HT1080 (cell line): ENCODE measurements at regions not wholly inside any gene's neighbourhood (a gene's known extent, or its start where the extent isn't known, plus 50 kb on each side); places are given as distances from the start of the nearest gene placed in this dataset.
A peak's percentile ranks its signal among the peaks of the same experiment; 100 is the strongest.

Experiments used
- DNase-seq: peaks from one replicate; pipeline ENCODE4 v3.0.0-alpha.2; 2015; ENCODE audit warnings: low read depth

DNA sequence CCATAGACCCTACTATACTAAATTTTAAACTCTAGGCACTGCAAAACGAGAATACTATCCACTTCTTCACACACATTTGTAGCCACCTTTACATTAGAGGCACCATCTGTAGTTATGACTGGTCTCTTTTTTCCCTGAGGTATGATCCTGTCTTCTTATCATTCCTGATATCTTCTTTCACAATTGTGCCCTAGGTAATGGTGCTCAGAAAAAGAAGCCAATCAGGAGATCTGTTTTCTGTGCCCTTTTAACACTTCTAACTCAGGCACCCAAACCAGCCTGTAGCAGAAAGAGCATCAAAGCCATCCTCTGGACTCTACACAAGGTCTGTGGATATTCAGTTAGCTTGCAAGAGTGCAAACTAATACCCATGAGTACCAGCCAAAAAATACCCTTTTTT is 149.7 kb upstream of the SGK1 start:
- no peak for DNase-seq

DNA sequence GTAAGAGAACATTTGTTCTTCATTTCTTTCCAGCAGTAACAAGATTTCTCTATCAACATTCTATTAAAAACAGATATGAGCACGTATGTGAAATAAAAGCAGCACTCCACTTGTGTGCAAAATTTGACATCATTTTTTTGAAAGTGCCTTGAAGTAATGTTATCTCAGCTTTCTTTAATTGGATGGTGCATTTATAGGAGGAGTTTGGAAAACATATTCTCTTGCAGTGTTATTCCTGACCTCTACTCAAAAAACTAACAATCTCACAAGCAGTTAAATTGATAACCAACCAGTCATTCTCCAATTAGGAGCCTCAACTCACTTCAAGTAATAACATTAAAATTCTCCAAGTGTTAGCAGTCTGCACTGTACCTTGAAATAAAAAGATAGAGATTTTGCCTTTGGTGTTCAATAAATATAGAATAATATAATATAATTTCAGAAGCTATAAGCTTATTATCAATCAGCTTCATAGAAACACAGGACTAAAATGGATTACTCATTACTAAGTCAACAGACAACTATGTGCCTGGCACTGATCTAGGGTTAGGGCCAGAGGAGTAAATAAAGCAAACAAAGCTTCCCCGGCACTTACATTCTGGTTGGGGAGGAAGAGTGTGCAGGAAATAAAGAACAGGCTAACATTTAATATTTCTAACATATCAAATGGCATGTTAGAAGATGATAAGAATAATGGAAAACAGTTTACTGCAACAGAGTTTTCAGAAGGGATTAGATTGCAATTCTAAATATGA is 149.0 kb upstream of the SGK1 start:
- no peak for DNase-seq

DNA sequence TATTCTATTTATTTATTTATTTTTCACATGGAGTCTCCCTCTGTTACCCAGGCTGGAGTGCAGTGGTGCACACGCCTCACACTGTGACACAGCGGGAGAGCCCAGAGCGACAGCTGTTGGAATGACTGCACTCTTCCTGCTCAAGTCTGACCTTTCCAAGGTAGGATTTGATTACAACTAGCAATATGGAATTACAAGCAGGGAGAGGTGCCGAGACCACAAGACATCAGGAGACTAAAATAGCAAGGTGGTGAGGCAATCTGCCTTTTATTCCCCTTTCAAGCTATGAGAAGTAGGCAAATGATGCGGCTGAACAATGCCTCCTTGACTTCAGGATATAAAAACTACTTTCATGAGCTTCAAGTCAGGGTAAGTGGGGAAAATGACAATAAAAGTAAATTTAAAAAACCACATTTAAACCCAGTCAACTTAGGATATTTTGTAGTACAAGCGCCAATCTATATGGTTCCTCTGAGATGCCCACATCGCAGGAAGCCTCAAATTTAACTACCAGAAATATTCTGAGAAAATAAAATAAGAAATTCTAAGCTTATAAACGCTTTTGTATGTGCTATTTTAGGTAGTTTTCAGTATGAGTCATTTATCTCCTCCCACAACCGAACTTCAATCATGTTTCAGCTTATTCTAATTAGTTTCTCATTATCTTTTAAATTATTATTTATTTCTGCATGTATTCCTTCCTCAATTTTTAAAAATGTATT is 146.9 kb upstream of the SGK1 start:
- peak; percentile 82 for DNase-seq

DNA sequence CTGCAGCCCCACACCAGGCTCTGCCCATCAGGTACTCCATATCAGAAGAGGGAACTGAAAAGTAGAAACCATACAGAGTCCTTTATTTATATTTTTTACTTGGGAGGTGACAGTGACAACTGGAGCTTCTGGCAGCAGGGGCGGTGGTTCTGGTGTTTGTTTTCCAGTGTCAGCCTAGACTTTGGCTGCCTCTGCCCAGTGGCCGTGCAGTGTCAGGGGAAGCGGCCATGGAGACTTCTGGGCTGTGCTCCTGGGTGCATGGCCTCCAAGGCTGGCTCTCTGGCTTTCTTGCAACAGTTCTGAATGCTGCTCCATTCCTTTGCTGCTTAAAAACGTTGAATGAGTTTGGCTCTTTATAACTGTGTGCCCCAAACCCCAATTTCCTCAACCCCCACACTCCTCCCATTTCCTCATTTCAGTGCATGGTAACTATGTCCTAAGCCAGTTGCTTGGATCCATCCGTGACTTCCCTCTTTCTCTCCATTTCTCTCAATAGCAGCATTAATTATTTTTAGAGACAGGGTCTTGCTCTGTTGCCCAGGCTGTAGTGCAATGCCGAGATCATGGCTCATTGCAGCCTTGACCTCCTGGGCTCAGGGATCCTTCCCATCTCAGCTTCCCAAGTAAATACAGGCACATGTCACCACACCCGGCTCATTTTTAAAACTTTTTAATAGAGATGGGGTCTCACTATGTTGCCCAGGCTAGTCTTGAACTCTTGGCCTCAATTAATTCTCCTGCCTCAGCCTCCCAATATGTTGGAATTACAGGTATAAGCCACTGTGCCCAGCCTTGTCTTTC is 141.1 kb upstream of the SGK1 start:
- no peak for DNase-seq

DNA sequence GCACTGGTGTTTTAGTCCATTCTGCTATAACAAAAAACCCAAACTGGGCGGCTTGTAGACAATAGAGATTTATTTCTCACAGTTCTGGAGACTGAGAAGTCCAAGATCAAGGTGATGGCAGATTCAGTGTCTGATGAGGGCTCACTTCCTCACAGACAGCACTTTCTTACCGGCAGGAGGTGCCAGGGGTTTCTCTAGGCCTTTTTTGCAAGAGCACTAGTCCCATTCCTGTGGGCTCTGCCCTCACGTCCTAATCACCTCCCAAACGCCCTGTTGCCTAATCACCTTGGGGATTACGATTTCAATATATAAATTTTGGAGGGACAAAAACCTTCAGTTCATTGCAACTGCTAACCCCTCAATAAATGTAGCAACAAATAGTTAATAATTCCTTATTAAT is 140.0 kb upstream of the SGK1 start:
- DNase-seq, result no peak

DNA sequence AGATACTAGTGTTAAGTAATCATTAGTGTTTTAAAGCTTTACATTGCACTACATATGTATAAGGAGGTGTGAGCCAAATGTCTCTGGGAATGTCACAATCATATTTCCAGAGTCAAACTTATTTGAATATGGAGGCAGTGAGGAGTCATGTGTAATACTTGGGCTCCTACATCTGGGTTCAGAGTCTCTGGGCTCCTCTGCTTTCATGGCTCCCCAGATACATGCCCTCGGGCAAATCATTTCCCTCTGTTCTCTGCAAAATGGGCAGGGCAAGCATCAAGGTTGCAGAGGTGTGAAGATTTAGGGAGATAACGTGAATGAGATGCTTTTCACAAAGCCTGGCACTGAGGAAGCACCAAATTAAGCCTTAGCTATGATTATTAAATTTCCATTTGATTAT is 138.3 kb upstream of the SGK1 start:
- no peak for DNase-seq

DNA sequence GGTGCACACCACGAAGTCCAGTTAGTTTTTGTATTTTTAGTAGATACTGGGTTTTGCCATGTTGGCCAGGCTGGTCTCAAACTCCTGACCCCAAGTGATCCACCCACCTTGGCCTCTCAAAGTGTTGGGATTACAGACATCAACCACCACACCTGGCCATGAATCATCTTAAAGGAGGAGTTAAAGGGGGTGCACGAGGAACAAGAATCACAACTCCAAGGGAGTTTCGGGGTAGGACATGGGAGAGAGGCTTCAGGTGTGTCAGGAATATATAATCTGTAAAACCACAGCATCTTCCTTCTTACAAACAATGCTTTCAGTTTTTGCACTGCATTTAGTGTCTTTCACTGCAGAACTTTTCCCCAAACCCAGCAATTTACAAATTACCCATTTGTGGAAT is 137.4 kb upstream of the SGK1 start:
- DNase-seq, result no peak

DNA sequence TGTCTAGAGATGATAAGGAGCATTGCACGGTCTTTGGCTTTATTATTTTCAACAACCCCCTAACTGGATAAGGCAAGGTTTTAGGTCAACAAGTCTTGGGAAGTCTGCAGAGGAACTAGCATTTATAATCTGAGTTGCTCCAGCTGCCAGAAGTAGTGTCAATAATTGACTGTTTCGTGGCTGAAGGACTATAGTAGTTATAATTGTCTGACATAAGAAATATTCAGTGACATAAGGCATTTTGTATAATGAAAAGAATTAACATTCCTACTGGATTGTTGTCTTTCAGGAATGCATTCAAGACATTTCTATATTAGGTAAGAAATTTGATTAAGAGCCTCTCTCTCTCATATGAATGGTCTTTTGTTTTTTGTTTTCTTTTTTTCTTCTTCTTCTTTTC is 136.9 kb upstream of the SGK1 start:
- DNase-seq, result no peak

DNA sequence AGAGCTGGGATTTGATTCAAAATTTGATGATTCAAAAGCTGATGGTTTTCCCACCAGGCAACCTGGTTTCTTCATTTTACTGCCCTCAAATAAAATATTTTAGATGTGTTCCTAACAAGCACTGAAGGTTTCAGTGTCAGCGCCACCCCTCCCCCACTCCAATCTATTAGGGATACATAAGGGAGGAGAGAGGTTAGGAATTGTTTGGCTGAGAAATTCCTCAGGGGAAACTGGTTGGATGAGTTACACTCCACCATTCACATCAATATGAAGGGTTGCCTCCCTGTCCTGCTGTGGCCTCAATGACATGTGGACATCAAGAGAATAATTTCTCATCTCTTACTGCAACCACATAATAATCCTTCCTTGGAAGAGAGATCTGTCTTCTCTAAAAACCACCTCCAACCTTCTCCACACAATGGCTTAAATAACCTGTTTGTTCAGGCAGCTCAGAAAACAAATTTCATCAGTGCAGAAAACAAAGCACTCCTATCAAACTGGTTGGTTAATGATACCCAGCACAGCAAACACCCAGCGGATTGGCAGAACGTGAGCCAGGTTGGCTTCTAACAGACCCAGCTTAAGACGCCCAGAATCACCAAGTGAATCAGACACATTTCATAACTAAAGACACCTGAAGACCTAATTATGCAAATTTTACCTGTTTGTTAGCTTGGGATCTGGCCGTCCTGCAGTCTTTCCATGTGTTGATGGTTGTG is 136.0 kb upstream of the SGK1 start:
- DNase-seq, result no peak

DNA sequence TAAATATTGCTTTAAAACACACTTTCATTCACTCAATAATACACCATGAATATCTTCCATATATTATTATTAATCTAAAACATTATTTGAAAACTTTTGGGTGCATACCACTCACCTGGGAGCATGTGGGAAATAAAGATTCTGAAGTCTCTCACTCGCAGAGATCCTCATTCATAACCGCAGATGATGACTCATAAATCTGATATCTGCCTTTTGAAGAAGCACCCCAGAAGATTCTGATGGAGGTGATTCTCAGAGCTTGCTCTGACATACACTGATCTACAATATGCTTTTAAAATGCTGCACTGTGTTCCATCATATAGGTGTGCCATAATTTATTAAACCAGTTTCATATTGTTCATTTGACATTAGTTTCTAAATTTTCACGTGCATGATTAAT is 135.0 kb upstream of the SGK1 start:
- peak; percentile 41 for DNase-seq

DNA sequence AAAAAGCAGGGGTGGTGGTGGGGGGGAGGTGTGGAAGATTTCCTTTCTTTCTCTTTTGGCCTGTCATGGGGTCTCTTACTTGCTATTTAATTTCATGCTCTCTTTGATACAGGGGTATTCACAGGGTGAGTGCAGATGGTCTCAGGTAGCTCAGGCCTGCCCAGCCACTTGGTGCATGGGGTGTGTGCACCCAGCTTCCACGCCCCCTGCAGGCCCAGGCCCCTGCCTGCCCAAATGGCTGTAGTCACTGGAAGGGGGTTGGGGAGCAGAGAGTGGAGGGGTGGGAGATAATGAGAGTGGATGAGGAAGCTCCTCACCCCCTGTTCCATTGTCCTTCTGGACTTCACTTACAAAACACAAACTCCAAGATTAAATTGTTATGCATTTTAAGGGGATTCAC is 133.6 kb upstream of the SGK1 start:
- DNase-seq, result no peak

DNA sequence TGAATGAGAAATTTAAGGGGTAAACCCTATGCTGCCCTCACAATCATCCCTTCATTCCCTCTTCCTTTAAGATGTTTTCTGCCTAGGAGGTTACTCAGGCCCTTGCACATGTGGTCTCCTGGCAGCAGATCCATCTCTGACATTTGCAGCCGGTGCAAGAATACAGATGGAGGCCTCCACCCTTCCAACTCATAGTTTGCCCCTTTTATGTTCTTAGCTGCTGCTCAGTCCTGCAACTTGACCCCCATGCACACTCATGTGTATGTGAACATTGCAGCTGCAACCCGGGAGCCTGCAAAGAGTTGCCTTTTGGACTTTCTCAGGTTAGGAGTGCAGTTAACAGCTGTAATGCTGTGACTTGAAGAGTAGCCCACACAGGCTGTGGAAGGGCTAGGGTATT is 131.9 kb upstream of the SGK1 start:
- DNase-seq, result no peak

DNA sequence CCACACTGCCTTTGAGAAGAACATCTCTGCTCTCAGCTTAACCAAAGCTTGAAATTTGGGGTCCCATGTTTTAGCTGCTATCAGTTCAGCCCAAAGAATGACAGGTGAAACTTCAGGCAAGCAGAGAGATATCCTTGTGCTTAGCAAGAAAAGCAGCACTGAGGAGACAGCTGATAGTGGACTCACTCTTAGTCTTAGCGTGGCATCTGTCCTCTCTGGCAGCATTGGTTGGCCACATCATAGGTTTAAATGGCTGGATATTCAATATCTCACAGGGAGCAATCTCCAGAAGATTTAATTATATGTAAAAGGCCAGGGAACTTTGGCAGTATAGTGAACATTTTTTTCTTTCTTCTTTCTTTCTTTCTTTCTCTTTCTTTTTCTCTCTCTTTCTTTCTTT is 131.1 kb upstream of the SGK1 start:
- DNase-seq, result no peak

DNA sequence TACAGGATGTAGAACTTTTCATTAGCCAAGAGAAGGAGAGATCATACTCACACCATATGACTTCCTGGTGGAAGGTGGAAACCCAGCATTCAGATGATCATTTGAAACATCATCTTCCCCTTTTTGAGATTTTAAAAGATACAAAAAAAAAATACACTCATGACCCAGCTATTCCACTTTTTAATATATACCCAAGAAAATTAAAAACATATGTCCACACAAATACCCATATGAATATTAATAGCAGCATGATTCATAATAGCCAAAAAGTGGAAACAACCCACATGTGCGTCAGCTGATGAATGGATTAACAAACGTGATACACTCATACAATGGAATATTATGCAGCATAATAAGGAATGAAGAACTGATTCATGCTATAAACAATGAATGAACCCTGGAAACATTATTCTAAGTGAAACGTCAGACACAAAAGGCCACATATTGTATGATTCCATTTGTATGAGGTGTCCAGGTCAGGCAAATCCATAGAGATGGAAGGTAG is 130.0 kb upstream of the SGK1 start:
- peak; percentile 57 for DNase-seq

DNA sequence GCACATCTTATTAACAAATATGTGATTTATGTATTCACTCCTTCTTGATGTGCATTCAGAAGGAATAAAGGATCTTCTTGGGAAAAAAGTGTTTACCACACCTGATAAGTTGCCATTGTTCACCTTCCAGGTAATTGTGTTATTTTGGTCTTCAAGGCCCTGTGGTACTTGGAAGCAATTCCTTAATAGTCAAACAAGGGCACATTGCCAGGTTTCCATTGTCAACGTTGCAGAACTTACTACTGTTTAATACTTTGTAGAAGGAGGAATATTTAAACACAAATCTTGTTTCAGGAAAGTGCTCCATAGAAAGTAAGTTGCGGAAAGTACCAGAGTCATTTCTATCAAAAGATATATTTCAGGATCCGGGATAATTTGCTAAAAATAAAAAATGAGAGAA is 129.5 kb upstream of the SGK1 start:
- no peak for DNase-seq

DNA sequence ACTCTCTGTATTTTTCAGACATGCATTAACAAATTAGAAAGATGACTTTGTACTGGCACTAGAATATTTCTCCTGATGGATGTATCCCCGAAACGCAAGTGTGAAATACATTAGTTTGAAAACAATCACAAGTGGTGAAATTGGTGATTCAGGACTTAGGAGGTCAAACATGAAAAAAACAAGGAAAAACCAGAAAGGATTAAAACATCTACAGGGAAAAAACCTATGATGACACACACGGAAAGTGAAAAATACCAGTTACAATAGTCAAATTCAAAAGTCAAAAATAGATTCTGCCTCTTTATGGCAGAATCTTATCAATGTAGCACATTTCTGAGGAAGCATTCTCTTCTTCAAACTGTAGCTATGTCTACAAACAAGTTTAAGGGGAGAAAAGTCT is 129.0 kb upstream of the SGK1 start:
- no peak for DNase-seq

DNA sequence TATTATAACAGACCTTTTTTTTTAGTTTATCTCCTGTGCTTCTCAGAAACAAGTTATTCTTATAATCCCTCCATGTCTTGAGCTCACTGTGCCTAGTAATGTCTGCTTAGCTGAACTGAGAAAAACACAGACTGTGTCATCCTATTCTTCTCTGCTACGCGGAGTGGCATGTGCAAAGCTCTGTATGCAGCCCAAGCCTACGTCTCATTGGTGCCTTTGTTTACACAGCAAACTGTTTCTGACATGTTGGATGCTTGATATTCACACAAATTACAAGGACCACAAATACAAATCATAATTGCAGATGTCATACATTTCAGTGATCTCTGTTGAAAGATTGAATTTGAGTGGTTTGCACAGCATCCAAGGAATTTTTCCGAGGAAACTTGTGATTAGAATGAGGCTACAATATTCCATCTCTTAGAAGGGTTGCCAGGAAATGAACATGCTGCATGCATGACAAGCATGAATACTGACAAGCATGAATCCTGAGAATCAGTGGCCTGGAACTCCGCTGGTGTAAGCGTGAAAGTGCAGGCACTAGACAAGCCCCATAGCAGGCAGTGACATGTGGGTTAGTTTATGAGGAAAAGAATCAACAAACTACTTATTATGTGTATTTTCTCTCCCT is 128.4 kb upstream of the SGK1 start:
- DNase-seq, result no peak

DNA sequence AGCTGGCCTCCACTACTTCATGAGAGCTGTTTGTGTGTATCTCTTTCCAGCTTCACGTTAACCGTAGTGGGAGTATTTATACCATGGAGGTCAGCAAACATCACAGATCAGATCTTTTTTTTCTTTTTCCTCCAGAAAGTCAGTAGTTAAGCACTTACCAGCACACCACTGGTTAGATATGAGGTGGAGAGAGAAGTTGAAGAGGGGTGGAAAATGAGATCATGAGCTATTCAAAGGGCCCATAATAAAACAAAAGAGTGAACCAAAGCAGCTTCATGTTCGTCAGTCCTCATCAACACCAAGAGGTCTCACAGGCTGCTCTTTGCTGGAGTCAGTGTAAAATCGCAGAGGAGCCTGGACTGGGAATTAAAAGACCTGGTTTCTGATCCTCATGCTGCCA is 125.1 kb upstream of the SGK1 start:
- no peak for DNase-seq

DNA sequence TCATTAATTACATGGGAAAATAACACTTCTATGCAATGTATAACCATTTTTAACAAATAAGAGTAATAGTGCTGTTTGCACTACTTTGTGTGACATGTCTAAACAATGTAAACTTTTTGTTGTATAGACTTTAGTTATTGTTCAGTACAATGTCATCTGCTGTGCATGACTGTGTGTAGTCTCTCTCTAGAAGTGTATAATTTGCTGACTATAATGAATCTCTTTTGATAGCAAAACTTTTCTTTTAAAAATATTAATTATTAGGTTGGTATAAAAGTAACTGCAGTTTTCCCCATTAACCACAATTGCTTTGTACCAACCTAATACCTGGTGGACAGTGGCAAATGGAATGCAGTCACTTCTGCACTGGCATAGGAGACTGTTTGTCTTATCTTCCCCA is 124.2 kb upstream of the SGK1 start:
- DNase-seq, result no peak

DNA sequence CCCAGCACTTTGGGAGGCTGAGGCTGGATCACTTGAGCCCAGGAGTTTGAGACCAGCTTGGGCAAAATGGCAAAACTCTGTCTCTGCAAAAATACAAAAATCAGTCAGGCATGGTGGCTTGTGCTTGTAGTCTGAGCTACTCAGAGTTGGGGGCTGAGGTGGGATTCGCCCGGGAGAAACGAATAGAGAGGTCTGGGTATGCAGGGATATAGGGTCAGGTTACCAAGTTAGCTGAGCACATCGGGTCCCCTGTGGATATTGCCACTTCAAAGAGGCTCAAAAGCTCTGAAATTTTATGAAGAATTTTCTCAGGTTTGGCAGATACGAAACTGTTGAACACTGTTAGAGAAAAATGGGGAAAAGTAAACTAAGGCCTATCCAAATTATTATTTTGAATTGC is 120.9 kb upstream of the SGK1 start:
- no peak for DNase-seq

DNA sequence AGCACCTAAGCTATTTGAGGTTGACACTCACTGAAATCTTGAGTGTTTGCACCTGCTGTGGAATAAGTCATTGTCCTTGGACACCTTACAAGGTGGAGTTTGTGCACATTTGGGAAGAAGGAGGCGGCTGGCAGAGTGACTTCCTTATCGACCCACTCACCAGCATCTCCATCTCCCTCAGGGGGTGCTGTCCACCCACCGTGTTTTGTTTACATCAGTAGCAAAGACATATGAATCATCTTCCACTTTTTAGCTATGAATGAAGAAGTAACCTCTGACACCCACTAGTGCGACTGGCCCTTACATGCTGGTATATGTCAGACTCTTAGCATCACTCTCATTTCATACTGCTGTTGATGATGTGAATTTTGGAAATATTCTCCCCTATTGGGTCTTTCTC is 119.5 kb upstream of the SGK1 start:
- peak; percentile 52 for DNase-seq
